Stimulated activated naive CD8-positive, alpha-beta T cell treated with anti-CD3 and anti-CD28 coated beads, Interleukin-15, Interleukin-2, amounts not matched to agents 100 ng/mL and 50 ng/mL, for 24 hours (primary cell): ENCODE measurements at regions not wholly inside any gene's neighbourhood (a gene's known extent, or its start where the extent isn't known, plus 50 kb on each side); places are given as distances from the start of the nearest gene placed in this dataset.
"Not testable (repeated sequence)": the region's sequence is repeated elsewhere in the genome, so short reads cannot be mapped to it uniquely, and the experiment has no call there.

Experiments
- H3K27ac Mint-ChIP-seq: one replicate; pipeline ENCODE4 v1.8.0; 2021; ENCODE audit warnings: mild to moderate bottlenecking, mixed read lengths
- H3K27me3 Mint-ChIP-seq: one replicate; pipeline ENCODE4 v1.8.0; 2021; ENCODE audit warnings: mixed read lengths
- H3K36me3 Mint-ChIP-seq: one replicate; pipeline ENCODE4 v1.8.0; 2021; ENCODE audit warnings: low read depth, mixed read lengths
- H3K4me1 Mint-ChIP-seq: one replicate; pipeline ENCODE4 v1.8.0; 2021; ENCODE audit warnings: low read depth, mixed read lengths
- H3K4me3 Mint-ChIP-seq: one replicate; pipeline ENCODE4 v1.8.0; 2021; ENCODE audit warnings: mild to moderate bottlenecking, mixed read lengths
- H3K9me3 Mint-ChIP-seq: one replicate; pipeline ENCODE4 v1.8.0; 2021; ENCODE audit warnings: mixed read lengths

GRCh38 chr12:125549836-125550235, 484.6 kb downstream of the AACS start:
- H3K36me3 Mint-ChIP-seq: no peaks in the 10 kb centered on the region
- no peaks in the 10 kb centered on the region for H3K4me1 Mint-ChIP-seq
- no peaks in the 10 kb centered on the region for H3K27me3 Mint-ChIP-seq
- no peak overlapping the region for H3K4me3 Mint-ChIP-seq
- H3K9me3 Mint-ChIP-seq: peaks cover 10% of the 10 kb centered on the region
- no peak overlapping the region for H3K27ac Mint-ChIP-seq

DNA sequence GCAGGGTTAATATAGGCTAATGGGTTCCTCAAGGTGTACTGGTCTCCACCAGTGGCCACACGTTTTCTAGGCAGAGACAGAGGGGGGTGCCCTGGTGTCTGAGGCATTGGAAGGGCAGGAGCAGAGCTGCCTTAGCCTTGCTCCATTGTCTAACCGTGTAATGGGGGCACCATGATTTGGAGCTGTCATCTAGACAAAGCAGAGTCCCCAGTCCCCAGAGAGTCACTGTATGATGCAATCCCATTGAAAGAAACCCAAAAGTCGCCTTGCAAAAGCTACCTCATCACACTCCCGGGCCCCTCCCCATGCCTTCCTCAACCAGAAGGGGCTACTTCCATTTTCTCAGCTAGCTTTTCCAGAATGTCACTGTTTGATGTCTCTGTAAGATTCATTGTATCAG, 487.1 kb downstream of the AACS start:
- Mint-ChIP-seq H3K4me3 (no peak overlapping the region), H3K9me3 (no peaks in the 10 kb centered on the region), H3K36me3 (no peaks in the 10 kb centered on the region)

GRCh38 chr12:125561008-125561407, 495.8 kb downstream of the AACS start:
- not testable (repeated sequence) for H3K36me3 Mint-ChIP-seq, H3K27me3 Mint-ChIP-seq, H3K4me3 Mint-ChIP-seq, H3K27ac Mint-ChIP-seq, H3K4me1 Mint-ChIP-seq, H3K9me3 Mint-ChIP-seq

More for the DNA sequence above, 487.1 kb downstream of the AACS start:
- H3K27ac Mint-ChIP-seq: no peak overlapping the region
- H3K4me1 Mint-ChIP-seq: no peaks in the 10 kb centered on the region
- no peaks in the 10 kb centered on the region for H3K27me3 Mint-ChIP-seq

GRCh38 chr12:125564753-125565152, 499.5 kb downstream of the AACS start:
- Mint-ChIP-seq H3K27me3 (no peaks in the 10 kb centered on the region), H3K27ac (no peak overlapping the region), H3K4me3 (no peak overlapping the region), H3K36me3 (no peaks in the 10 kb centered on the region), H3K4me1 (no peaks in the 10 kb centered on the region), H3K9me3 (no peaks in the 10 kb centered on the region)

- Mint-ChIP-seq H3K4me1 (no peaks in the 10 kb centered on the region), H3K36me3 (no peaks in the 10 kb centered on the region), H3K27ac (no peak overlapping the region), H3K27me3 (no peaks in the 10 kb centered on the region), H3K4me3 (no peak overlapping the region), H3K9me3 (no peaks in the 10 kb centered on the region)
These were observed 502.3 kb downstream of the AACS start for GRCh38 chr12:125567581-125567980.

DNA sequence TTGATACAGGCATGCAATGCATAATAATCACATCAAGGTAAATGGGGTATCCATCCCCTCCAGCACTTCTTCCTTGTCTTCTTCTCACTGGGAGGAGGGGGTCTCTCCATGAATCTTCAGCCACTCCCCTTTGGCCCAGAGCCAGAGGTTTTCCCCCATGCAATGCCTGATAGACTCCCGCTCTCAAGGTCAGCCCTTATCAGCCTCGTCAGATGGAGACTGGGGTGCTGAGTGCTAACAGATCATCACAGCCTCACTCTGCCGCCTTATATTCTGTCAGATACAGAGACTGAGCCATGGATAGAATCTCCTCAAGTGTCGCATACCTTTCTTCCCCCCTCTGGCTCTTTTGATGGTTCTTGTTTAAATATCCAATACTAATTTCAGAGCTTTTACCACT, 503.1 kb downstream of the AACS start:
- no peaks in the 10 kb centered on the region for H3K9me3 Mint-ChIP-seq
- H3K27me3 Mint-ChIP-seq: no peaks in the 10 kb centered on the region
- H3K4me3 Mint-ChIP-seq: no peak overlapping the region
- H3K4me1 Mint-ChIP-seq: no peaks in the 10 kb centered on the region
- H3K36me3 Mint-ChIP-seq: no peaks in the 10 kb centered on the region
- no peak overlapping the region for H3K27ac Mint-ChIP-seq

GRCh38 chr12:125573271-125573670, 508.0 kb downstream of the AACS start:
- Mint-ChIP-seq H3K4me1 (no peaks in the 10 kb centered on the region), H3K36me3 (no peaks in the 10 kb centered on the region)

DNA sequence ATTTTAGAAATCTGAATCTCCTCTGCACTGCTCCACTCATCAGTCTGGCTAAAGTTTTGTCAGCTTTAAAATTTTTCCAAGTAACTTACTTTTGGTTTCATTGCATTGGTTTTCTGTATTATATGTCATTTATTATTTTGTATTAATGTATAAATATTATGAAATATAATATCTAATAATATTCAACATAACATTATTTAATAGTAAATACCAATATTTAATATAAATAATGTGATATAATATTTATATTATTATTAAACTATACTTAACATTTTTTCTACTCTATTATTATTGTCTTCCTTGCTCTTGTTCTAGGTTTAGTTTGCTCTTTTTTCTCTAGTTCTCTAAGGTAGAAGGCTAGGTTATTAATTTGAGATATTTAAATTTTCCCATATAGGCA, 512.1 kb downstream of the AACS start:
- Mint-ChIP-seq H3K27me3 (peaks cover 3% of the 10 kb centered on the region), H3K4me1 (no peaks in the 10 kb centered on the region), H3K27ac (no peak overlapping the region), H3K4me3 (no peak overlapping the region), H3K9me3 (peaks cover 21% of the 10 kb centered on the region), H3K36me3 (no peaks in the 10 kb centered on the region)

More at GRCh38 chr12:125573271-125573670, 508.0 kb downstream of the AACS start:
- Mint-ChIP-seq H3K27ac (no peak overlapping the region), H3K9me3 (peaks cover 8% of the 10 kb centered on the region), H3K27me3 (peaks cover 3% of the 10 kb centered on the region), H3K4me3 (no peak overlapping the region)

GRCh38 chr12:125579916-125580315, 514.7 kb downstream of the AACS start:
- Mint-ChIP-seq H3K36me3 (no peaks in the 10 kb centered on the region), H3K27ac (no peak overlapping the region), H3K4me3 (no peak overlapping the region), H3K27me3 (peaks cover 3% of the 10 kb centered on the region), H3K4me1 (no peaks in the 10 kb centered on the region), H3K9me3 (peaks cover 21% of the 10 kb centered on the region)

DNA sequence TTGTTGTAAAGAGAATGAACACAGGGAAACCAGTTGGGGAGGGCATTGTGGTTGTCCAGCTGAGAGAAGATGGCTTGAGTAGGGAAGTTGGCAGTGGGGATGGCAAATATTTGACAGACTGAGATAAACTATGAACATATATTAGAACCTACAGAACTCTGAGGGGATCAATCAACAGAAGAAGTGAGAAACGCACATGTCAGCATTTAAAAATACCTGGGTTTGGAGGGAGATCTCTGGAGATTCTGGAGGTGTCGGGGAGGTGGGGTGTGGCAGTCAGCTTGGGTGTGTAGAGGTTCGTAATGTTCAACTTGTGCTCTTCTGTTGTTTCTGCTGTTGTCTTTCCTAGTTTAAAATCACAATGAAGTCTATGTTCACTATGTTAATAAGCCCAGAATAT, 517.8 kb downstream of the AACS start:
- Mint-ChIP-seq H3K27me3 (no peaks in the 10 kb centered on the region), H3K4me3 (no peak overlapping the region), H3K4me1 (no peaks in the 10 kb centered on the region), H3K9me3 (peaks cover 15% of the 10 kb centered on the region), H3K36me3 (no peaks in the 10 kb centered on the region), H3K27ac (no peak overlapping the region)

- H3K9me3 Mint-ChIP-seq: no peaks in the 10 kb centered on the region
- no peaks in the 10 kb centered on the region for H3K27me3 Mint-ChIP-seq
- no peak overlapping the region for H3K27ac Mint-ChIP-seq
- H3K4me1 Mint-ChIP-seq: no peaks in the 10 kb centered on the region
- H3K4me3 Mint-ChIP-seq: no peak overlapping the region
- no peaks in the 10 kb centered on the region for H3K36me3 Mint-ChIP-seq
These were observed 521.2 kb downstream of the AACS start for GRCh38 chr12:125586441-125586840.

GRCh38 chr12:125593269-125593668, 528.0 kb downstream of the AACS start:
- Mint-ChIP-seq H3K27ac (no peak overlapping the region), H3K27me3 (no peaks in the 10 kb centered on the region), H3K9me3 (peaks cover 5% of the 10 kb centered on the region), H3K36me3 (no peaks in the 10 kb centered on the region), H3K4me1 (no peaks in the 10 kb centered on the region), H3K4me3 (no peak overlapping the region)

GRCh38 chr12:125604976-125605375, 539.7 kb downstream of the AACS start:
- Mint-ChIP-seq H3K27ac (no peak overlapping the region), H3K36me3 (no peaks in the 10 kb centered on the region), H3K4me1 (no peaks in the 10 kb centered on the region), H3K4me3 (no peak overlapping the region), H3K27me3 (no peaks in the 10 kb centered on the region), H3K9me3 (peaks cover 11% of the 10 kb centered on the region)

DNA sequence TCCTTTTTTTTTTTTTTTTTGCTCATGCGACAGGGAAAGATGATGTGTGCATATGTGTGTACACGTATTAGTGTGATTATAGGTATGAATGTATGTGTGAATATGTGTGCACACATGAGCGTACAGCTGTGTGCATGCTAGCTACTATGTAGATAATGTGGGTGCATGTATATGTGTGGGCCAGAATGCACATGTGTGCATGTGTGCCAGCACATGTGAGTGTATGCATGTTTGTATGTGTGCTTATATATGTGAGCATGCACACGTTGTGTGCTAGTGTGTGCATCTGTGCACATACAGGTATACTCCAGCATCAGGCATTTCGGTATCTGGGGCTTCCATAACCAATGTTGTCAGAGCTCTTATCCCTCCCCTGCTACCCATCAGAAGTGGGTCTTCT, 541.1 kb downstream of the AACS start:
- Mint-ChIP-seq H3K4me1 (no peaks in the 10 kb centered on the region), H3K9me3 (peaks cover 11% of the 10 kb centered on the region), H3K27me3 (no peaks in the 10 kb centered on the region), H3K27ac (no peak overlapping the region), H3K36me3 (no peaks in the 10 kb centered on the region), H3K4me3 (no peak overlapping the region)

GRCh38 chr12:125610292-125610691, 545.1 kb downstream of the AACS start:
- H3K4me1 Mint-ChIP-seq: no peaks in the 10 kb centered on the region
- no peaks in the 10 kb centered on the region for H3K36me3 Mint-ChIP-seq
- H3K27ac Mint-ChIP-seq: no peak overlapping the region
- no peak overlapping the region for H3K4me3 Mint-ChIP-seq
- peaks cover 8% of the 10 kb centered on the region for H3K9me3 Mint-ChIP-seq
- no peaks in the 10 kb centered on the region for H3K27me3 Mint-ChIP-seq

GRCh38 chr12:125610971-125611370, 545.7 kb downstream of the AACS start:
- Mint-ChIP-seq H3K9me3 (peaks cover 2% of the 10 kb centered on the region), H3K4me3 (no peak overlapping the region), H3K27me3 (no peaks in the 10 kb centered on the region), H3K27ac (no peak overlapping the region), H3K4me1 (no peaks in the 10 kb centered on the region), H3K36me3 (no peaks in the 10 kb centered on the region)

GRCh38 chr12:125614058-125614457, 548.8 kb downstream of the AACS start:
- no peaks in the 10 kb centered on the region for H3K9me3 Mint-ChIP-seq
- no peaks in the 10 kb centered on the region for H3K4me1 Mint-ChIP-seq

More at GRCh38 chr12:125614058-125614457, 548.8 kb downstream of the AACS start:
- Mint-ChIP-seq H3K36me3 (no peaks in the 10 kb centered on the region), H3K27me3 (no peaks in the 10 kb centered on the region), H3K4me3 (no peak overlapping the region), H3K27ac (no peak overlapping the region)
